Mesodermal cell (in vitro differentiated cells): ENCODE measurements at regions not wholly inside any gene's neighbourhood (a gene's known extent, or its start where the extent isn't known, plus 50 kb on each side); places are given as distances from the start of the nearest gene placed in this dataset.

Experiments
- H3K27ac ChIP-seq: 2 replicates; pipeline ENCODE4 v1.7.0; 2013; ENCODE audit warnings: mild to moderate bottlenecking, low read depth, low read length, moderate library complexity; ENCODE audit not compliant: severe bottlenecking
- H3K36me3 ChIP-seq: 2 replicates; pipeline ENCODE4 v1.7.1; 2013; ENCODE audit warnings: mild to moderate bottlenecking, low read length, moderate library complexity; ENCODE audit not compliant: control insufficient read depth, insufficient read depth
- H3K4me1 ChIP-seq: one replicate; pipeline ENCODE4 v1.7.1; 2013; ENCODE audit warnings: mild to moderate bottlenecking, low read length; ENCODE audit not compliant: insufficient read depth, control insufficient read depth, poor library complexity, severe bottlenecking
- H3K4me3 ChIP-seq: 2 replicates; pipeline ENCODE4 v1.7.0; 2013; ENCODE audit warnings: low read length, control low read depth, mild to moderate bottlenecking; ENCODE audit not compliant: insufficient read depth, poor library complexity, severe bottlenecking; ENCODE audit errors: extremely low read depth
- H3K9me3 ChIP-seq: 2 replicates; pipeline ENCODE4 v1.7.1; 2013; ENCODE audit warnings: mild to moderate bottlenecking, low read length, moderate library complexity; ENCODE audit not compliant: control insufficient read depth
- WGBS, 2 experiments: methylation state at CpG; one replicate each; pipeline ENCODE4 v1.1.5; 2013; ENCODE audit warnings: missing lambda C conversion rate in 2 of 2; ENCODE audit not compliant: insufficient coverage in 2 of 2; 5-methylcytosine and 5-hydroxymethylcytosine counted together

DNA sequence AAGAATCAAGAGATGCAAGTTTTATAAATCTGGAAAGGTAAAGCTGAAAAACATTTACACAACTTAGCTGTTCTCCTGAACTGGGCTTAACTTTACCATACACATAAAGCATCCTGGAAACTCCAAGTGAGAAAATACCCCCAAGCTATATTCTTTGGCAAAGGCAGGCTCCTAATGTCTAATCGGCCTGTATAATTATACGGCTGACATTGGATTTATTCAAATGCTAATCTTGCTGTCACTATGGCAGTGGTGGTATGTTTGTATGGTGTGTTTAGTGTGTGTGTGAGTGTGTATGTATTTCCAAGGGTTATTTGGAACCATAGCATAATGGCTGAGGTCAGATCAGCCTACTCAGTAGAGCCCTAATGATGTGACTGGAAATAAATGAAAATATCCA is 1031.8 kb upstream of the ZEB2 start:
- Histone ChIP-seq H3K36me3 (no peaks in the 10 kb centered on the region), H3K9me3 (no peaks in the 10 kb centered on the region), H3K4me1 (no peaks in the 10 kb centered on the region), H3K4me3 (no peak overlapping the region), H3K27ac (no peak overlapping the region)
- WGBS, 2 experiments = 100% methylated on average over 1 to 2 of the region's 2 CpGs

DNA sequence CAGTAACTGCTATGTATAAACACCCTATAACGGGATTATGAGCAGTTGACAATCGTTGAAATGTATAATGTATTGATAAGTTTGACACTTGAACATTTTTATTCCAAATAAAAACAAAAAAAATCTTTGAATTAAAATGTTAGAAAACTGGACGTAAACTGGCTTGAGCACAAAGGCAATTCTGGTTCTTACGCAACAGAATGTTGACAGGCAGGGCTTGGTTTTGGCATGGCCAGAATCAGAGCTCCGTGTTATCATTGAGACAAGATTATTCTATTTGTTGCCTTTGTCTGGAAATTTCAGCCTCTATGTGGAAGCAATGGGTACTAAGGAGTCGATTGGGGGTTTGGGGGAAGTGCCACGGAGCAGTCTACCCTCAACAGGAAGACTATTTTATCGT is 1028.6 kb upstream of the ZEB2 start:
- Histone ChIP-seq H3K4me1 (no peaks in the 10 kb centered on the region), H3K27ac (no peak overlapping the region), H3K36me3 (no peaks in the 10 kb centered on the region), H3K4me3 (no peak overlapping the region), H3K9me3 (no peaks in the 10 kb centered on the region)
- WGBS, 2 experiments = 83 to 100% methylated on average over 5 of the region's 8 CpGs

DNA sequence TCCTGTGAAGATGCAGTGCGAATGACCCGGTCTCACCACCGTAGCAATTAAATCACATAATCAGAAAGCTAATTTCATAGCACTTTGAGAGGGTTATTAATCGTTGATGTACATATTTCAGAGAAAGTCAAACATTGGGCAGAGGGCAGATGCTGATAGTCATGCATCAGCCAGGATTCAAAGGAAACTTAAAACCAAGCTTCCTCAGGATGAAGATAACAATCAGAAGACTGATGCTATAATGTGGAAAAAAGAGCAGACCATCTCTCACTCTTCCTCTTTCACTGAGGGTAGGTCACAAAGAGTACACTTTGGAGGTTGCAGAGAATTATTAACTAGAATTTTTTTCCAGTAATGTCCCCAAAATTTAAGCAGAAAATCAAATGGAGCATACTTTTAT is 1027.7 kb upstream of the ZEB2 start:
- Histone ChIP-seq H3K4me3 (no peak overlapping the region), H3K27ac (no peak overlapping the region), H3K9me3 (no peaks in the 10 kb centered on the region), H3K36me3 (no peaks in the 10 kb centered on the region), H3K4me1 (no peaks in the 10 kb centered on the region)
- WGBS, 2 experiments = 76% methylated on average over 4 of the region's 4 CpGs; no CpG with 5 or more reads in 1 of the 2 experiments

DNA sequence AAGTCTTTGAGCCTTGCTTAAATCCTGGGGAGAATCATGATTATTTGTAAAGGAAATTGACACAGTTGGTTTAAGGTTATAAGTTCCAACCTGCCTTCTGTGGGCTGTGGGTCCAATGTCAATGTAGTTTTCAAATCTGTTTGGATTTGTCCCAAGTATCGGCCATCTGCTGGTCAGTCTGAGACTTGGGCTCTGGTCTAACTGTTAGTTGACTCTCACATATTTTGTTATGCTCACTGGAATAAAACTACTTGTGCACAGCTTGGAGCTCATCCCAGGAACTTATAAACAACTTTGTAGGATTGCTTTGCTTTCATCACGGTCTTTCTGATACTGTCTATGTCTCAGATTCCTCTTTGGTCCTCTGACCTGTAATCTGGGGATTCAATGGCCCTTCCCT is 1026.2 kb upstream of the ZEB2 start:
- Histone ChIP-seq H3K36me3 (no peaks in the 10 kb centered on the region), H3K4me3 (no peak overlapping the region), H3K4me1 (no peaks in the 10 kb centered on the region), H3K9me3 (no peaks in the 10 kb centered on the region), H3K27ac (no peak overlapping the region)
- WGBS, 2 experiments = 86 to 94% methylated on average over 2 of the region's 2 CpGs

DNA sequence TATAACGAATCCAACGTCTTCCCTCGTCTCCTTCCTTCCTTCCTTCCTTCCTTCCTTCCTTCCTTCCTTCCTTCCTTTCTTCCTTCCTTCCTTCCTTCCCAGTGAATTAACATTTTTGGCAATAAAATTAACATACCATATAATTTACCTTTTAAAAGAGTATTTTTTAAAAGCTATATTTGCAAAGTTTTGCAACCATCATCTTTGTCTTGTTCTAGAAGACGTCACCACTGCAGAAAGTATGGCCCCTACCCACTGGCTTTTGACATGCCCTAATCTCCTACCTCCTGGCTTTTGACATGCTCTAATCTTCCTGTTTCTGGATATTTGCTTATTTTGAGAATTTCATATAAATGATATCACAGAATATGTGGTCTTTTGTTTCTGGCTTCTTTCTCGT is 1023.9 kb upstream of the ZEB2 start:
- H3K27ac ChIP-seq = no peak overlapping the region
- H3K9me3 ChIP-seq = no peaks in the 10 kb centered on the region
- H3K36me3 ChIP-seq = no peaks in the 10 kb centered on the region
- no peaks in the 10 kb centered on the region for H3K4me1 ChIP-seq
- H3K4me3 ChIP-seq = no peak overlapping the region
- no CpG with 5 or more reads among the region's 5 CpGs for WGBS, 2 experiments

DNA sequence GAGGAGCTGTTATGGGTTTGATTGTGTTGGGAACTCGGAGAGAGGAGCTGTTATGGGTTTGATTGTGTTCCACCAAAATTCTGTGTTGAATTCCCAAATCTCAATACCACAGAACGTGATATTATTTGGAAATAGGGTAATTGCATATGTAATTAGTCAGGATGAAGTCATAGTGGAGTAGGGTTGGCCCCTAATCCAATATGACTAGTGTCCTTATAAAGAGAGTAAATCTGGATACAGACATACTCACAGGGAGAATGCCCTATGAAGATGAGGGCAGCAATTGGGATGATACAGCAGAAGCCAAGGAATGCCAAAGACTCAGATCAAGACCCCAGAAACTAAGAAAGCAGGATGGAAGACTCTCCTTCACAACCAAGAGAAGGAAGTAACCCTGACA is 1023.2 kb upstream of the ZEB2 start:
- no peaks in the 10 kb centered on the region for H3K9me3 ChIP-seq
- H3K36me3 ChIP-seq = no peaks in the 10 kb centered on the region
- H3K4me3 ChIP-seq = no peak overlapping the region
- H3K27ac ChIP-seq = no peak overlapping the region
- no peaks in the 10 kb centered on the region for H3K4me1 ChIP-seq
- WGBS, 2 experiments = 100% methylated on average over 1 of the region's 2 CpGs; no CpG with 5 or more reads in 1 of the 2 experiments

DNA sequence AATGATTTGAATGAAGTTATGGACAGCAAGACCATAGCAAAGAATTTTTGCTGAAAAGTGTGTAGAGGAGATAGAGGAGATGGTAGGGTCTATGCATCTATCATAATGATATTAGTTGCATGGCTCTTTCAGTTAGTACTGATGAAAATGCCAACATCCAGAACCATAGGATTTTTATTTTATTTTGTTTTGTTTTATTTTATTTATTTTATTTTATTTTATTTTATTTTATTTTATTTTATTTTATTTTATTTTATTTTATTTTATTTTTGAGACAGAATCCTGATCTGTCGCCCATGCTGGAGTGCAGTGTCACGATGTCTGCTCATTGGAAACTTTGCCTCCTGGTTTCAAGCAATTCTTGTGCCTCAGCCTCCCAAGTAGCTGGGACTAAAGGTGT is 1021.1 kb upstream of the ZEB2 start:
- H3K4me3 ChIP-seq = no peak overlapping the region
- H3K27ac ChIP-seq = no peak overlapping the region
- no peaks in the 10 kb centered on the region for H3K4me1 ChIP-seq
- H3K36me3 ChIP-seq = no peaks in the 10 kb centered on the region
- WGBS, 2 experiments = 83 to 87% methylated on average over 1 to 2 of the region's 2 CpGs
- H3K9me3 ChIP-seq = no peaks in the 10 kb centered on the region

DNA sequence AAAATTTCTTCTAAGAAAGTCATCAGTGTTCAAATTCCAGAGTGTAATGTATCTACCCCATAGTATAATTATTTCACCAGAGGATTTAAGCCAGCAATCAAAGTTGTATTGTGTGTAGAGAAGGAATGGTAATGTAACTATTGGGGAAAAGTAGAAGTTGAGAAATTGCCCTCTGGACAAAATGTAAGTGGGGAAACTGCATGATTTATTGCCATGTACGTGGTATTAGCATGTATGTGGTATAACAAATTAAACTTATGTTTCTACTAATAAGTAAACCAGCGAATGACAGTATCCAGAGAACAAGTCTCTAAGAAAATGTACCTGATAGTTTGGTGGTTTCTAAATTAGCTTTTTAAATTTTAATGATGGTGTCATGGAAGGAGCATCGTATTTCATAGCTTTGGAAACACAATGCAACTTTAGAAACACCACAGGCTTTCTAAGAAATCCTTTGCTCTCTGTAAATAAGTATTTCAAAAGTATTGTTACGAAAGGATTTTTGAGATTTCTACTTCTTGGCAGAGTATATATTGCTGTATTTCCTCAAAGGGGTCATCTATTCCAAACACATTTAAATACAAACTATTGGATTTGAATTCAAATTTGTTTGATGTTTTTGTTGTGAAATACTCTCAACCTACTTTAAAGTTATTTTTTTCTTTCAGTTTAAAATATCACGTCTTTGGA is 1018.9 kb upstream of the ZEB2 start:
- no peak overlapping the region for H3K27ac ChIP-seq
- no CpG with 5 or more reads among the region's 5 CpGs for WGBS, 2 experiments
- no peak overlapping the region for H3K4me3 ChIP-seq
- H3K36me3 ChIP-seq = no peaks in the 10 kb centered on the region
- no peaks in the 10 kb centered on the region for H3K9me3 ChIP-seq
- no peaks in the 10 kb centered on the region for H3K4me1 ChIP-seq

DNA sequence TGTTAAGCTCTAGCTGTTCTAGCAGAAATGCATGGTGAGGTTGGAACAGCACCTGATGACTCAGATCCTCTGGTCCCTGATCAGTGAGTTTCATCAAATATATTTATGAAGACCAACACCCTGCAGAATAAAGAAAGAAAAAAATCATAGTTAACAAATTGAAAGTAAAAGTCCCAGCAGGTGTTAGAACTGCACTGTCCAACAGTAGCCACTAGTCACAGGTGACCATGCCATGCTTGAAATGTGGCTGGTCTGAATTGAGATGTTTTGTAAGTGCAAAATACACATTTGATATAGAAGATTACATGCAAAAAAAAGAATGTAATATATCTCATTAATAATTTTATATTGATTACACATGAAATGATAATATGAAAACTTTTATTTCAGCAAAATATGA is 1010.7 kb upstream of the ZEB2 start:
- H3K4me1 ChIP-seq = no peaks in the 10 kb centered on the region
- no peaks in the 10 kb centered on the region for H3K36me3 ChIP-seq
- no peak overlapping the region for H3K27ac ChIP-seq

DNA sequence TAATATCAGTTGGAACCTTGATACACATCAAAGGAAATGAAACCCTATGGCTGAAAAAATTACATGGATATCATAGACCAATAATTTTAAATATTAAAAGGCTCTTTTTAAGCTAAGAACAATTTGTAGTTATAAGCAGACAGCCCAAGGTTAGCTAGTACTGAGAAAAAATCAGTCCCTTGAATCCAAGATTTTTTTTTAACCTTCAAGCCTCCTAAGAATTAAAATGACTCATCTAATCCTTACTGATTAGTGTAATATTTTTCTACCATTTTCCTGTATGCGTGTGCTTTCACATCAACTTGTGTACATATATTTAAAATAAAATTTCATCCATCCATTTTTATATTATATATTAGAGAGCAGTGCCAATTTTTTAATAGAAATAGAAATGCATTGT is 1004.9 kb upstream of the ZEB2 start:
- Histone ChIP-seq H3K27ac (no peak overlapping the region), H3K4me1 (no peaks in the 10 kb centered on the region), H3K4me3 (no peak overlapping the region), H3K9me3 (no peaks in the 10 kb centered on the region), H3K36me3 (no peaks in the 10 kb centered on the region)
- WGBS, 2 experiments = no CpG with 5 or more reads among the region's 1 CpG

More for the DNA sequence above, 1010.7 kb upstream of the ZEB2 start:
- Histone ChIP-seq H3K4me3 (no peak overlapping the region), H3K9me3 (no peaks in the 10 kb centered on the region)

DNA sequence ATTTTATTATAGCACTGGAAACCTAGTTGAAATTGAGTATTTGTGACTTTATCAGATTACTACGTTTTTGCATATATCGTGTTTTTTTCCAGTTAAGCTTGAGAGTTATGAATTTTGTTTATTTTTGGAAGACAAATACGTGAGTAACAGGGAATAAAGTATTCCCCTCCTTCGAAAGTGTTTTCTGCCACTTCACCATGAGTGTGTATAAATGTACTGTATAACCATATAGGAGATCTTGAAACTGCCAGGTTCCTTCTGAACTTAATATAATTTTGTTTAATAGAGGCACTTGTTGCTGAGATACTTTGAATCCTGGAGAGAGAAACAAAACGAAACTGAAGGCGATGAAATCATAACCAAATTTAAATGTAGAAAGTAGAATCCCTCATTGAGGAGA is 1004.4 kb upstream of the ZEB2 start:
- Histone ChIP-seq H3K4me3 (no peak overlapping the region), H3K27ac (no peak overlapping the region), H3K4me1 (no peaks in the 10 kb centered on the region), H3K9me3 (no peaks in the 10 kb centered on the region), H3K36me3 (no peaks in the 10 kb centered on the region)
- 78% methylated on average over 3 of the region's 6 CpGs; no CpG with 5 or more reads in 1 of the 2 experiments for WGBS, 2 experiments
